ENCODE measurements at regions not wholly inside any gene's neighbourhood (a gene's known extent, or its start where the extent isn't known, plus 50 kb on each side); places are given as distances from the start of the nearest gene placed in this dataset.

- TF ChIP-seq E2F5 (CRISPR knock-in tag; IDR thresholded peaks at IDR 0.05) = no peak
- no peak for TF ChIP-seq E2F4 (CRISPR knock-in tag; IDR thresholded peaks at IDR 0.05; ENCODE audit: borderline replicate concordance, low read depth)
- TF ChIP-seq, protein P1, sequence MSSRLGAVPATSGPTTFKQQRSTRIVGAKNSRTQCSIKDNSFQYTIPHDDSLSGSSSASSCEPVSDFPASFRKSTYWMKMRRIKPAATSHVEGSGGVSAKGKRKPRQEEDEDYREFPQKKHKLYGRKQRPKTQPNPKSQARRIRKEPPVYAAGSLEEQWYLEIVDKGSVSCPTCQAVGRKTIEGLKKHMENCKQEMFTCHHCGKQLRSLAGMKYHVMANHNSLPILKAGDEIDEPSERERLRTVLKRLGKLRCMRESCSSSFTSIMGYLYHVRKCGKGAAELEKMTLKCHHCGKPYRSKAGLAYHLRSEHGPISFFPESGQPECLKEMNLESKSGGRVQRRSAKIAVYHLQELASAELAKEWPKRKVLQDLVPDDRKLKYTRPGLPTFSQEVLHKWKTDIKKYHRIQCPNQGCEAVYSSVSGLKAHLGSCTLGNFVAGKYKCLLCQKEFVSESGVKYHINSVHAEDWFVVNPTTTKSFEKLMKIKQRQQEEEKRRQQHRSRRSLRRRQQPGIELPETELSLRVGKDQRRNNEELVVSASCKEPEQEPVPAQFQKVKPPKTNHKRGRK (CRISPR knock-in tag; IDR thresholded peaks at IDR 0.05; ENCODE audit: borderline replicate concordance) = no peak
- no peak for TF ChIP-seq AR (CRISPR knock-in tag; IDR thresholded peaks at IDR 0.05)
- TF ChIP-seq IRF2 (CRISPR knock-in tag; IDR thresholded peaks at IDR 0.05; ENCODE audit: borderline replicate concordance, low read depth) = no peak
- TF ChIP-seq SMAD4 (CRISPR knock-in tag; IDR thresholded peaks at IDR 0.05) = no peak
- no peak for TF ChIP-seq RELA (CRISPR knock-in tag; IDR thresholded peaks at IDR 0.05; ENCODE audit: borderline replicate concordance)
- TF ChIP-seq TEAD4 (CRISPR knock-in tag; IDR thresholded peaks at IDR 0.05) = no peak
- no peak for TF ChIP-seq CTCF (IDR thresholded peaks at IDR 0.05)
- TF ChIP-seq JAZF1 (CRISPR knock-in tag; IDR thresholded peaks at IDR 0.05) = no peak
Measured at GRCh38 chr3:30473374-30474051, 132.9 kb upstream of the TGFBR2 start.
